NB4 (cell line): ENCODE measurements at regions not wholly inside any gene's neighbourhood (a gene's known extent, or its start where the extent isn't known, plus 50 kb on each side); places are given as distances from the start of the nearest gene placed in this dataset.

Experiments
- CTCF ChIP-seq: IDR thresholded peaks from one replicate; pipeline ENCODE4 v1.5.1; 2012; ENCODE audit warnings: low read depth, low read length
- MYC ChIP-seq: IDR thresholded peaks from 2 replicates; pipeline ENCODE4 v1.6.1; 2011; ENCODE audit warnings: low read depth, low read length
- POLR2A ChIP-seq: IDR thresholded peaks from 2 replicates; pipeline ENCODE4 v1.6.1; 2011; ENCODE audit warnings: mild to moderate bottlenecking; ENCODE audit not compliant: insufficient read length; ENCODE audit errors: extremely low read depth
- TF ChIP-seq, protein P1 (sequence below): IDR thresholded peaks from 2 replicates; pipeline ENCODE4 v1.6.1; 2011; ENCODE audit warnings: low read depth, low read length

GRCh38 chr1:5725406-5725805 is 266.8 kb downstream of the NPHP4 start:
- TF ChIP-seq CTCF (no peak), MYC (no peak), POLR2A (no peak)
- TF ChIP-seq, protein P1, sequence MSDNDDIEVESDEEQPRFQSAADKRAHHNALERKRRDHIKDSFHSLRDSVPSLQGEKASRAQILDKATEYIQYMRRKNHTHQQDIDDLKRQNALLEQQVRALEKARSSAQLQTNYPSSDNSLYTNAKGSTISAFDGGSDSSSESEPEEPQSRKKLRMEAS = no peak
